ENCODE measurements at regions not wholly inside any gene's neighbourhood (a gene's known extent, or its start where the extent isn't known, plus 50 kb on each side); places are given as distances from the start of the nearest gene placed in this dataset.
A peak's percentile ranks its signal among the peaks of the same experiment; 100 is the strongest.

DNA sequence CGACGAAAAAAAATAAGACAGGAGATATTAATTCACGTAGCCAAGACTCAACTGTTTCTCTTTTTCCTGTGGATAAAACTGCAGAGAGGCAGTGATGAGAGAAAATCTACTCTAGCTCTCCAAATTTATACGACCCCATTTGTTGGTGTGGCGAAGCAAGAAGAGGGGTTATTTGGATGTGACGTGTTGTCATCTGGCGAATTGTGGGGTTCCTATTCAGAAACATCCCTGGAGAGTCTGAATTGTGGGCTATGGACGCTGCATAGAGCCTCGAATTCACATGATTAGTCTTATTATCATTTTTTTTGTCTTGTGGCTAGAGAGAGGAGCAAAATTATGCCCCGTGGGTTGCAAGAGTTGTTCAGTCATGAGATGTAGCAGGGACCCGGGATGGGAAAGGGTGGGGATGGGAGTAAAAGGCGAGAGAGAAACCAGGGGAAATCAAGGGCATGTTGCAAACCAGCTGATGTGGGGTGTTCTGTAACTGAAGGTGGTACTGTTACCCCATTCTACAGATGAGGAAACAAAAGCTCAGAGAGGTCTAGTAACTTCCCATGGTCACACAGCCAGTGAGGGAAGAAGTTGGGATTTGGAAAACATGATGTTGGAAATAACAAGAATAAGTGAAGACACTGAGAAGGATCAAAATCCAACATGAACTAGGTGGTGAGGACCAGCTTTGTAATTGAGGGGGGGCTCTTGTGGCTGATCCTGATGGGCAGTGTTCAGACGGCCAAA lies 69.2 kb upstream of the SFMBT2 start:
- H3K27me3 ChIP-seq (ENCODE audit: control insufficient read depth in 3 of 3, insufficient read depth in 3 of 3, low read length in 3 of 3) = peaks cover 0 to 17% (median 0%) of the 10 kb centered on the region in 3 donors
- no peak overlapping the region for H3K9ac ChIP-seq (ENCODE audit: low read depth in 1 of 3, low read length in 3 of 3)
- peaks cover 5 to 6% (median 6%) of the 10 kb centered on the region in 3 donors for H3K4me1 ChIP-seq (ENCODE audit: control insufficient read depth in 3 of 3, insufficient read depth in 3 of 3, low read length in 3 of 3)
- no peak overlapping the region for H3K4me3 ChIP-seq (ENCODE audit: low read length in 3 of 3)
- no peaks in the 10 kb centered on the region for H3K9me3 ChIP-seq (ENCODE audit: control insufficient read depth in 3 of 3, low read length in 3 of 3)
- H3K27ac ChIP-seq (ENCODE audit: low read depth, low read length) = no peak overlapping the region
- no peaks in the 10 kb centered on the region for H3K36me3 ChIP-seq (ENCODE audit: control insufficient read depth in 3 of 3, insufficient read depth in 3 of 3, low read length in 3 of 3)

GRCh38 chr10:7478727-7479457 lies 68.1 kb upstream of the SFMBT2 start:
- no peak overlapping the region for H3K27ac ChIP-seq (ENCODE audit: low read depth, low read length)
- H3K4me1 ChIP-seq (ENCODE audit: control insufficient read depth in 3 of 3, insufficient read depth in 3 of 3, low read length in 3 of 3) = peaks cover 5 to 9% (median 8%) of the 10 kb centered on the region in 3 donors
- H3K9me3 ChIP-seq (ENCODE audit: control insufficient read depth in 3 of 3, low read length in 3 of 3) = no peaks in the 10 kb centered on the region
- H3K27me3 ChIP-seq (ENCODE audit: control insufficient read depth in 3 of 3, insufficient read depth in 3 of 3, low read length in 3 of 3) = peaks cover 0 to 17% (median 0%) of the 10 kb centered on the region in 3 donors
- H3K36me3 ChIP-seq (ENCODE audit: control insufficient read depth in 3 of 3, insufficient read depth in 3 of 3, low read length in 3 of 3) = no peaks in the 10 kb centered on the region
- no peak overlapping the region for H3K4me3 ChIP-seq (ENCODE audit: low read length in 3 of 3)
- no peak overlapping the region for H3K9ac ChIP-seq (ENCODE audit: low read depth in 1 of 3, low read length in 3 of 3)

- H3K27me3 ChIP-seq (ENCODE audit: control insufficient read depth in 3 of 3, insufficient read depth in 3 of 3, low read length in 3 of 3) = peaks cover 0 to 11% (median 2%) of the 10 kb centered on the region in 3 donors
- no peak overlapping the region for H3K9ac ChIP-seq (ENCODE audit: low read depth in 1 of 3, low read length in 3 of 3)
- H3K9me3 ChIP-seq (ENCODE audit: control insufficient read depth in 3 of 3, low read length in 3 of 3) = no peaks in the 10 kb centered on the region
- no peak overlapping the region for H3K4me3 ChIP-seq (ENCODE audit: low read length in 3 of 3)
- peaks cover 5 to 9% (median 8%) of the 10 kb centered on the region in 3 donors for H3K4me1 ChIP-seq (ENCODE audit: control insufficient read depth in 3 of 3, insufficient read depth in 3 of 3, low read length in 3 of 3)
- no peak overlapping the region for H3K27ac ChIP-seq (ENCODE audit: low read depth, low read length)
- no peaks in the 10 kb centered on the region for H3K36me3 ChIP-seq (ENCODE audit: control insufficient read depth in 3 of 3, insufficient read depth in 3 of 3, low read length in 3 of 3)
These were observed 66.9 kb upstream of the SFMBT2 start for GRCh38 chr10:7477538-7478334.

DNA sequence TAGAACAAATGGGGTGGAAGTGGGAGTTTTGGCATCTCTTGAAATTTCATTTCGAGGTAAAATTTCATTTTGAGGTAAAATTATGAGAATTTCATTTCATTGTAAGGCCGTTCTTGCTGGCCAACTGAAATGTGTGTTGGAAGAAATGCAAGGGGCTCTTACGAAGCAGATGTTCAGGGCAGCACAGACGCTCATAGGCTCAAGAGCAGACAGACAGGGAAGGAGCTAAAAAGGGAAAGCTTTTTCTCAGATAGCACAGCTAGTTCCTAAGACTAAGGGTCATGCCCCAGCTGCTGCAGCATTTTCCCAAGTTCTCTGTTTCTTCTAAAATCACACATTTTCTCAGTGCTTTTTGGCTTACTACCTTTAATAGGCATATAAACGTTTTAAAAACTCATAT lies 65.1 kb upstream of the SFMBT2 start:
- Histone ChIP-seq H3K4me3 (ENCODE audit: low read length in 3 of 3) (no peak overlapping the region), H3K9ac (ENCODE audit: low read depth in 1 of 3, low read length in 3 of 3) (no peak overlapping the region), H3K27me3 (ENCODE audit: control insufficient read depth in 3 of 3, insufficient read depth in 3 of 3, low read length in 3 of 3) (peaks cover 0 to 3% (median 2%) of the 10 kb centered on the region in 3 donors), H3K4me1 (ENCODE audit: control insufficient read depth in 3 of 3, insufficient read depth in 3 of 3, low read length in 3 of 3) (peaks cover 8 to 13% (median 9%) of the 10 kb centered on the region in 3 donors), H3K36me3 (ENCODE audit: control insufficient read depth in 3 of 3, insufficient read depth in 3 of 3, low read length in 3 of 3) (no peaks in the 10 kb centered on the region), H3K27ac (ENCODE audit: low read depth, low read length) (no peak overlapping the region), H3K9me3 (ENCODE audit: control insufficient read depth in 3 of 3, low read length in 3 of 3) (no peaks in the 10 kb centered on the region)

GRCh38 chr10:7475046-7475911 lies 64.4 kb upstream of the SFMBT2 start:
- Histone ChIP-seq H3K9ac (ENCODE audit: low read depth in 1 of 3, low read length in 3 of 3) (no peak overlapping the region), H3K27ac (ENCODE audit: low read depth, low read length) (no peak overlapping the region), H3K4me1 (ENCODE audit: control insufficient read depth in 3 of 3, insufficient read depth in 3 of 3, low read length in 3 of 3) (peaks cover 8 to 13% (median 9%) of the 10 kb centered on the region in 3 donors), H3K27me3 (ENCODE audit: control insufficient read depth in 3 of 3, insufficient read depth in 3 of 3, low read length in 3 of 3) (peaks cover 0 to 3% (median 2%) of the 10 kb centered on the region in 3 donors), H3K9me3 (ENCODE audit: control insufficient read depth in 3 of 3, low read length in 3 of 3) (no peaks in the 10 kb centered on the region), H3K36me3 (ENCODE audit: control insufficient read depth in 3 of 3, insufficient read depth in 3 of 3, low read length in 3 of 3) (no peaks in the 10 kb centered on the region), H3K4me3 (ENCODE audit: low read length in 3 of 3) (no peak overlapping the region)

DNA sequence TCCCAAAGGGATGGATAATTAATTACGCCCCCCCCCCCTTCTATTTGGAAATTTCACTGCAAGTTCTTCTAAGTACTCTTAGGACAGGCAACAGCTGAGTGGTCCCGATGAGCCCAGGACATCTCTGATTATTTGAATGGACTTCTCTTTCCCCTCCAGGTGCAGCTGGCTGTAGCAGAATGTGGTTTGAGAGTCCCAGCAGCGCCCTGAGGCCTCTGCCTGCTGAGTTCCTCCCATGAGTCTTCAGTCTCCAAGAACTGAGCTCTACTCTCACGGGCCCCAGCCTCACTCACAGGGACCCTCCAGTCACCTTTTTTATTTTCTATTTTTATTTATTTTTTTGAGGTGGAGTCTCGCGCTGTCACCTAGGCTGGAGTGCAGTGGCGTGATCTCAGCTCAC lies 63.6 kb upstream of the SFMBT2 start:
- H3K36me3 ChIP-seq (ENCODE audit: control insufficient read depth in 3 of 3, insufficient read depth in 3 of 3, low read length in 3 of 3) = no peaks in the 10 kb centered on the region
- H3K4me1 ChIP-seq (ENCODE audit: control insufficient read depth in 3 of 3, insufficient read depth in 3 of 3, low read length in 3 of 3) = peaks cover 8 to 13% (median 9%) of the 10 kb centered on the region in 3 donors
- H3K4me3 ChIP-seq (ENCODE audit: low read length in 3 of 3) = no peak overlapping the region
- H3K27me3 ChIP-seq (ENCODE audit: control insufficient read depth in 3 of 3, insufficient read depth in 3 of 3, low read length in 3 of 3) = peaks cover 0 to 3% (median 2%) of the 10 kb centered on the region in 3 donors
- no peak overlapping the region for H3K27ac ChIP-seq (ENCODE audit: low read depth, low read length)
- no peaks in the 10 kb centered on the region for H3K9me3 ChIP-seq (ENCODE audit: control insufficient read depth in 3 of 3, low read length in 3 of 3)
- no peak overlapping the region for H3K9ac ChIP-seq (ENCODE audit: low read depth in 1 of 3, low read length in 3 of 3)

DNA sequence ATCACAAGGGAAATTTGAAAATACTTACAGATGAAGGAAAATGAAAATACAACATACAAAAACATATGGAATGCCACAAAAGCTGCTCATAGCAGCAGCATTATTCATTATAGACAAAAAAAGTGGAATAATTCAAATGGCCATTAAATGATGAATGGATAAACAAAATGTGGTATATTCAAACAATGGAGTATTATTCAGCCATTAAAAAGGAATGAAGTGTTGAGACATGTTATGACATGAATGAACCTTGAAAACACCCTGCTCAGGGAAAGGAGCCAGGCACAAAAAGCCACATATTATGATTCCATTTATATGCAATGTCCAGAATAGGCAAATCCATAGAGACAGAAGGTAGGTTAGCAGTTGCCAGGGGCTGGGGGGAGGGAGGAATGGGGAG lies 62.6 kb upstream of the SFMBT2 start:
- Histone ChIP-seq H3K9ac (ENCODE audit: low read depth in 1 of 3, low read length in 3 of 3) (no peak overlapping the region), H3K9me3 (ENCODE audit: control insufficient read depth in 3 of 3, low read length in 3 of 3) (no peaks in the 10 kb centered on the region), H3K27me3 (ENCODE audit: control insufficient read depth in 3 of 3, insufficient read depth in 3 of 3, low read length in 3 of 3) (peaks cover 2 to 7% (median 3%) of the 10 kb centered on the region in 3 donors), H3K4me3 (ENCODE audit: low read length in 3 of 3) (no peak overlapping the region), H3K36me3 (ENCODE audit: control insufficient read depth in 3 of 3, insufficient read depth in 3 of 3, low read length in 3 of 3) (no peaks in the 10 kb centered on the region), H3K4me1 (ENCODE audit: control insufficient read depth in 3 of 3, insufficient read depth in 3 of 3, low read length in 3 of 3) (peaks cover 8 to 13% (median 9%) of the 10 kb centered on the region in 3 donors), H3K27ac (ENCODE audit: low read depth, low read length) (no peak overlapping the region)

GRCh38 chr10:7471720-7472367 lies 61.0 kb upstream of the SFMBT2 start:
- H3K27ac ChIP-seq (ENCODE audit: low read depth, low read length) = no peak overlapping the region
- H3K36me3 ChIP-seq (ENCODE audit: control insufficient read depth in 3 of 3, insufficient read depth in 3 of 3, low read length in 3 of 3) = no peaks in the 10 kb centered on the region
- H3K4me3 ChIP-seq (ENCODE audit: low read length in 3 of 3) = peak overlapping the region in 1 of 3 donors; percentile 13
- peaks cover 8 to 13% (median 9%) of the 10 kb centered on the region in 3 donors for H3K4me1 ChIP-seq (ENCODE audit: control insufficient read depth in 3 of 3, insufficient read depth in 3 of 3, low read length in 3 of 3)
- no peak overlapping the region for H3K9ac ChIP-seq (ENCODE audit: low read depth in 1 of 3, low read length in 3 of 3)
- no peaks in the 10 kb centered on the region for H3K9me3 ChIP-seq (ENCODE audit: control insufficient read depth in 3 of 3, low read length in 3 of 3)
- peaks cover 2 to 7% (median 3%) of the 10 kb centered on the region in 3 donors for H3K27me3 ChIP-seq (ENCODE audit: control insufficient read depth in 3 of 3, insufficient read depth in 3 of 3, low read length in 3 of 3)

DNA sequence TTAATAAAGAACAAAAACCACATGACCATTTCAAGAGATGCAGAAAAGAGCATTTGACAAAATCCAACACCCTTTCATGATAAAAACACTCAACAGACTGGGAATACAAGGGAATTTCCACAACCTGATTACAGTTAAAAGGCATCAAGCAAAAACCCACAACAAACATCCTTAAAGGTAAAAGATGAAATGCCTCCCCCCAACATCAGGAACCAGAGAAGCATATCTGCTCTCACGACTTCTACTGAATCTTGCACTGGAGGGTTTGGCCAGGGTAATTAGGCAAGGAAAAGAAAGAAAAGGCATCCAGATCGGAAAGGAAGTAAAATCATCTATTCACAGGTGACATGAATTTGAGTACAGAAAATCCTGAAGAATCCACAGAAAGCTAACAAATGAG lies 59.5 kb upstream of the SFMBT2 start:
- Histone ChIP-seq H3K4me1 (ENCODE audit: control insufficient read depth in 3 of 3, insufficient read depth in 3 of 3, low read length in 3 of 3) (peaks cover 5 to 11% (median 6%) of the 10 kb centered on the region in 3 donors), H3K27ac (ENCODE audit: low read depth, low read length) (no peak overlapping the region), H3K9ac (ENCODE audit: low read depth in 1 of 3, low read length in 3 of 3) (no peak overlapping the region)

More for the DNA sequence above, 59.5 kb upstream of the SFMBT2 start:
- no peak overlapping the region for H3K4me3 ChIP-seq (ENCODE audit: low read length in 3 of 3)
- no peaks in the 10 kb centered on the region for H3K9me3 ChIP-seq (ENCODE audit: control insufficient read depth in 3 of 3, low read length in 3 of 3)
- no peaks in the 10 kb centered on the region for H3K36me3 ChIP-seq (ENCODE audit: control insufficient read depth in 3 of 3, insufficient read depth in 3 of 3, low read length in 3 of 3)
- peaks cover 2 to 4% (median 3%) of the 10 kb centered on the region in 3 donors for H3K27me3 ChIP-seq (ENCODE audit: control insufficient read depth in 3 of 3, insufficient read depth in 3 of 3, low read length in 3 of 3)
